Parathyroid adenoma (tissue), 2 donors: ENCODE measurements at regions not wholly inside any gene's neighbourhood (a gene's known extent, or its start where the extent isn't known, plus 50 kb on each side); places are given as distances from the start of the nearest gene placed in this dataset.

Source experiments
- H2AFZ ChIP-seq: fragments of 300-600 bp; sonication (generic); one replicate; pipeline ENCODE4 v1.7.0; 2017; ENCODE audit warnings: antibody characterized with exemption, mild to moderate bottlenecking
- H3K27ac ChIP-seq: fragments of 300-600 bp; sonication (generic); one replicate; pipeline ENCODE4 v1.7.0; 2017
- H3K27me3 ChIP-seq: fragments of 300-600 bp; sonication (generic); one replicate; pipeline ENCODE4 v1.7.0; 2017; ENCODE audit warnings: low read length; ENCODE audit not compliant: control insufficient read depth, insufficient read depth
- H3K36me3 ChIP-seq: fragments of 300-600 bp; sonication (generic); one replicate; pipeline ENCODE4 v1.7.0; 2017; ENCODE audit warnings: low read length; ENCODE audit not compliant: control insufficient read depth, insufficient read depth
- H3K4me1 ChIP-seq: fragments of 300-600 bp; sonication (generic); one replicate; pipeline ENCODE4 v1.7.0; 2017; ENCODE audit warnings: control low read depth
- H3K4me2 ChIP-seq: fragments of 300-600 bp; sonication (generic); one replicate; pipeline ENCODE4 v1.7.0; 2017; ENCODE audit warnings: low read length
- H3K4me3 ChIP-seq: fragments of 300-600 bp; sonication (generic); one replicate; pipeline ENCODE4 v1.7.0; 2017; ENCODE audit warnings: low read depth, low read length
- H3K79me2 ChIP-seq: fragments of 300-600 bp; sonication (generic); one replicate; pipeline ENCODE4 v1.7.0; 2017; ENCODE audit warnings: control low read depth
- H3K9ac ChIP-seq: fragments of 300-600 bp; sonication (generic); one replicate; pipeline ENCODE4 v1.7.0; 2017; ENCODE audit warnings: mild to moderate bottlenecking
- H3K9me3 ChIP-seq: fragments of 300-600 bp; sonication (generic); one replicate; pipeline ENCODE4 v1.7.0; 2017; ENCODE audit warnings: low read length; ENCODE audit not compliant: control insufficient read depth
- TF ChIP-seq, protein P1 (sequence below): fragments of 300-600 bp; sonication (generic); IDR thresholded peaks from one replicate; pipeline ENCODE4 v1.7.0; 2017; ENCODE audit warnings: antibody characterized with exemption, mild to moderate bottlenecking
- donor health status: primary hyperparathyroidism.

DNA sequence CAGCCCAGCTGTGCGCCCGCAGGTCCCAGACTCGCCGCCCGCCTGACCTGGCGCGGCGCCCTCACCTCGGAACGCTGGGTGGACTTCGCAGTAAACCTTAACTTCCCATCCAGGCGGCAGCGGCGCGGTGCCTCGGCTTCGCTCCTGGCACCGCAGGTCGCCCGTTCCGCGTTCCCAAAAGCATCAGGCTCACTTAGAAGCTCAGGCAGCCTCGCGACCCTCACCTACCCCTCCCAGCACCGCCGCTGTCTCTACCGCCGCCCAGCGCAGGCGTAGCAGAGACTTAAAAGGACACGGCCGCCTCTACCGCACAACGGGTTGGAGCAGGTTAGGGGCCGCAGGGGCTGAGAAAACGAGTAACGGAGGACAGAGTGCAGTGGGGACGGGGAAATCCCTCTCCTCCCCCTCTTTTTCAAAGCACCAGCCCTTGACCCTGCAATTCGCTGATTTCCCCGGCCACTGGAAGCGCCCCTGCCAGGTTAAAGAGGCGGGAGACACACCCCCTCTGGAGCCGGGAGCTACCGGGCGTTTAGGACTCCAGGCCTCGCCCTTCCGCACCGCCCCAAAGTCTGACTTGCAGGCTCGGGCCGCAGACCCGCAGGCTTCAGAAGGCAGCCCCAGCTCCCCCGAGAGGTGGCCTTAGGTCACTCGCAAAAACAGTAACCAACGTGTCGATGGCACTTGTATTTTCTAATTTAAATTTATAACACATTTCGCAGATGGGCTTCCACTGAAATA lies 328.5 kb downstream of the FAM72C start:
- Histone ChIP-seq H3K27ac (no peak overlapping the region), H2AFZ (no peak overlapping the region), H3K36me3 (no peaks in the 10 kb centered on the region), H3K4me3 (no peak overlapping the region), H3K79me2 (no peaks in the 10 kb centered on the region), H3K4me1 (no peaks in the 10 kb centered on the region), H3K9ac (no peak overlapping the region), H3K4me2 (peak overlapping the region; percentile 28), H3K9me3 (no peaks in the 10 kb centered on the region), H3K27me3 (peaks cover 6% of the 10 kb centered on the region)
- TF ChIP-seq, protein P1, sequence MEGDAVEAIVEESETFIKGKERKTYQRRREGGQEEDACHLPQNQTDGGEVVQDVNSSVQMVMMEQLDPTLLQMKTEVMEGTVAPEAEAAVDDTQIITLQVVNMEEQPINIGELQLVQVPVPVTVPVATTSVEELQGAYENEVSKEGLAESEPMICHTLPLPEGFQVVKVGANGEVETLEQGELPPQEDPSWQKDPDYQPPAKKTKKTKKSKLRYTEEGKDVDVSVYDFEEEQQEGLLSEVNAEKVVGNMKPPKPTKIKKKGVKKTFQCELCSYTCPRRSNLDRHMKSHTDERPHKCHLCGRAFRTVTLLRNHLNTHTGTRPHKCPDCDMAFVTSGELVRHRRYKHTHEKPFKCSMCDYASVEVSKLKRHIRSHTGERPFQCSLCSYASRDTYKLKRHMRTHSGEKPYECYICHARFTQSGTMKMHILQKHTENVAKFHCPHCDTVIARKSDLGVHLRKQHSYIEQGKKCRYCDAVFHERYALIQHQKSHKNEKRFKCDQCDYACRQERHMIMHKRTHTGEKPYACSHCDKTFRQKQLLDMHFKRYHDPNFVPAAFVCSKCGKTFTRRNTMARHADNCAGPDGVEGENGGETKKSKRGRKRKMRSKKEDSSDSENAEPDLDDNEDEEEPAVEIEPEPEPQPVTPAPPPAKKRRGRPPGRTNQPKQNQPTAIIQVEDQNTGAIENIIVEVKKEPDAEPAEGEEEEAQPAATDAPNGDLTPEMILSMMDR = no peak

DNA sequence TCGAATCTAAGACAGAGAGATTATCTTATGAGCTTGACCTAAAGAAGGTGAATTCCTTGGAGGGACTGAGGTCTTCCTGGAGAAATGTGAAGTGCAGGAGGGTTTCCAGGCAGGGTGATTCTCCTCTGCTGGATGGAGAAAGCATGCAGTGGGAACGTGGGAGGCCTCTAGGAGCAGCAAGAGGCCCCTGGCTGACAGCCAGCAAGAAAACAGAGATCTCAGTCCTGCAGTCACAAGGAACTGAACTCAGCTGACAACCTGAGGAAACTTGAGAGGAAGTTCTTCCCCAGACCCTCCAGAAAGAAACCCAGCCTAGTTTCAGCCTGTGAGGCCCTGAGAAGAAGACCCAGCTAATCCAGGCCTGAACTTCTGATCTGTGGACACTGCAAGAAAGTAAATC lies 345.9 kb downstream of the FAM72C start:
- no peaks in the 10 kb centered on the region for H3K4me1 ChIP-seq
- H3K27me3 ChIP-seq = no peaks in the 10 kb centered on the region
- no peak overlapping the region for H3K27ac ChIP-seq
- TF ChIP-seq, protein P1 = no peak
- no peaks in the 10 kb centered on the region for H3K9me3 ChIP-seq
- H2AFZ ChIP-seq = no peak overlapping the region
- H3K4me2 ChIP-seq = no peak overlapping the region
- H3K9ac ChIP-seq = no peak overlapping the region
- H3K36me3 ChIP-seq = no peaks in the 10 kb centered on the region
- H3K4me3 ChIP-seq = no peak overlapping the region
- H3K79me2 ChIP-seq = no peaks in the 10 kb centered on the region

DNA sequence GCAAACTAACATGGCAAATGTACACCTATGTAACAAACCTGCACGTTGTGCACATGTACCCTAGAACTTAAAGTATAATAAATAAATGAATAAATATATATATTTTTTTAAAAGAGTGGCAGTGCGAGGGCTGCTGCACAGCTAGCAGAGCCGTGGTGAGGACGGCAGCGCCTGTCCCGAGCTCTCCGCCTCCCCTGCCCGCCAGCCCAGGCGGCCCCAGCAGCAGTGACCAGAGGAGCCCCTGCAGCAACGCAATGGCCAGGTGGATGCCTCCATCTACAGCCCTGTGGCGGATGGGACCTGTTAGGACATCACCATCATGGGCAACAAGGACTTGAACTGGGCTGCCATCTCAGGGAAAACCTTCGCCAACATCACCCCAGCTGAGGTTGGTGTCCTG lies 351.9 kb downstream of the FAM72C start:
- Histone ChIP-seq H2AFZ (no peak overlapping the region), H3K27me3 (no peaks in the 10 kb centered on the region), H3K4me2 (no peak overlapping the region), H3K4me1 (no peaks in the 10 kb centered on the region), H3K4me3 (no peak overlapping the region), H3K36me3 (no peaks in the 10 kb centered on the region), H3K27ac (no peak overlapping the region), H3K79me2 (no peaks in the 10 kb centered on the region), H3K9ac (no peak overlapping the region), H3K9me3 (no peaks in the 10 kb centered on the region)
- TF ChIP-seq, protein P1 = no peak

DNA sequence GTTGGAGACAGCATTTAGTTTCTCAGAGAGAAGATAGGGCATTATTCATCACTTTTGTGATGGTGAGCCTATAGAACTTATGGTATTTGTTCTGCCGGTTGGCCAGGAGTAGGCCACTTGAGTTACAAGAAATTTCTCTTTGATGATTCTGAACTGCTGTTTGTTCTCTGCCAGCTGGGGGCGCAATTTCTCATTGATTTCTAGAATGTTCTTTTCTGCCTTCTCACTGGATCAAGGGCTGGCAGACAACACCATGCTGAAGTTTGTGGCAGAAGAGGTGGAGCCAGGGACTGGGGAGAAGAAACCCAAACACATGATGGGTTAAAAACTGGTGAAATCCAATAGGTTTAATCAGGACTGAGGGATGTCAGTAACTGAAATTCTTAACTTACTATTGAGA lies 360.6 kb downstream of the FAM72C start:
- Histone ChIP-seq H3K9me3 (no peaks in the 10 kb centered on the region), H2AFZ (no peak overlapping the region), H3K79me2 (no peaks in the 10 kb centered on the region), H3K4me1 (no peaks in the 10 kb centered on the region), H3K27ac (no peak overlapping the region), H3K36me3 (no peaks in the 10 kb centered on the region), H3K27me3 (no peaks in the 10 kb centered on the region), H3K9ac (no peak overlapping the region), H3K4me3 (no peak overlapping the region), H3K4me2 (no peak overlapping the region)
- TF ChIP-seq, protein P1 = no peak

DNA sequence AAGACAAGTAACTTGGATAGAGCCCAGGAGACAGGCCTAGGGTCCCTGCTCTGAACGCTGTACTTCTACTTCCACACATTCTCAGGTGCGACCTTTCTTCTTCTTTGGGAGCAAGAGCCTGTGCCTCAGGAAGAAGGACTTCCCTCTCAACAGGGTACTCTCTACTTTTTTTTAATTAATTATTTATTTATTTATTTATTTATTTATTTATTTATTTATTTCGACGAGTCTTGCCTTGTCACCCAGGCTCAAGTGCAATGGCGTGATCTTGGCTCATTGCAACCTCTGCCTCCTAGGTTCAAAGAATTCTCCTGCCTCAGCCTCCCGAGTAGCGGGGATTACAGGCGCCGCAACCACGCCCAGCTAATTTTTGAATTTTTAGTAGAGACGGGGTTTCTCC lies 361.6 kb downstream of the FAM72C start:
- Histone ChIP-seq H3K4me2 (no peak overlapping the region), H3K4me1 (no peaks in the 10 kb centered on the region), H3K79me2 (no peaks in the 10 kb centered on the region), H3K36me3 (no peaks in the 10 kb centered on the region), H3K9me3 (no peaks in the 10 kb centered on the region), H3K4me3 (no peak overlapping the region), H2AFZ (no peak overlapping the region), H3K27me3 (no peaks in the 10 kb centered on the region), H3K27ac (no peak overlapping the region), H3K9ac (no peak overlapping the region)
- TF ChIP-seq, protein P1 = no peak
